ENCODE measurements at regions not wholly inside any gene's neighbourhood (a gene's known extent, or its start where the extent isn't known, plus 50 kb on each side); places are given as distances from the start of the nearest gene placed in this dataset.

GRCh38 chr15:100727291-100727851 is 125.0 kb downstream of the ASB7 start:
- no peaks in the 10 kb centered on the region for H3K9me3 Mint-ChIP-seq
- TF ChIP-seq, protein P1, sequence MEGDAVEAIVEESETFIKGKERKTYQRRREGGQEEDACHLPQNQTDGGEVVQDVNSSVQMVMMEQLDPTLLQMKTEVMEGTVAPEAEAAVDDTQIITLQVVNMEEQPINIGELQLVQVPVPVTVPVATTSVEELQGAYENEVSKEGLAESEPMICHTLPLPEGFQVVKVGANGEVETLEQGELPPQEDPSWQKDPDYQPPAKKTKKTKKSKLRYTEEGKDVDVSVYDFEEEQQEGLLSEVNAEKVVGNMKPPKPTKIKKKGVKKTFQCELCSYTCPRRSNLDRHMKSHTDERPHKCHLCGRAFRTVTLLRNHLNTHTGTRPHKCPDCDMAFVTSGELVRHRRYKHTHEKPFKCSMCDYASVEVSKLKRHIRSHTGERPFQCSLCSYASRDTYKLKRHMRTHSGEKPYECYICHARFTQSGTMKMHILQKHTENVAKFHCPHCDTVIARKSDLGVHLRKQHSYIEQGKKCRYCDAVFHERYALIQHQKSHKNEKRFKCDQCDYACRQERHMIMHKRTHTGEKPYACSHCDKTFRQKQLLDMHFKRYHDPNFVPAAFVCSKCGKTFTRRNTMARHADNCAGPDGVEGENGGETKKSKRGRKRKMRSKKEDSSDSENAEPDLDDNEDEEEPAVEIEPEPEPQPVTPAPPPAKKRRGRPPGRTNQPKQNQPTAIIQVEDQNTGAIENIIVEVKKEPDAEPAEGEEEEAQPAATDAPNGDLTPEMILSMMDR (conservative IDR thresholded peaks at IDR 0.05): no peak
- peaks cover 13% of the 10 kb centered on the region for H3K4me1 Mint-ChIP-seq (ENCODE audit: unreplicated experiment)
- H3K27ac Mint-ChIP-seq: no peak overlapping the region
- H3K27me3 Mint-ChIP-seq: peaks cover 8% of the 10 kb centered on the region
- DNase-seq (ENCODE audit: extremely low spot score, unreplicated experiment): peak; percentile 47
- H3K36me3 Mint-ChIP-seq: no peaks in the 10 kb centered on the region
- H3K4me3 Mint-ChIP-seq: no peak overlapping the region

GRCh38 chr15:100728371-100729201 is 126.2 kb downstream of the ASB7 start:
- no peaks in the 10 kb centered on the region for H3K9me3 Mint-ChIP-seq
- H3K27me3 Mint-ChIP-seq: peaks cover 8% of the 10 kb centered on the region
- H3K36me3 Mint-ChIP-seq: no peaks in the 10 kb centered on the region

GRCh38 chr15:100729461-100729860 is 127.1 kb downstream of the ASB7 start:
- no peak overlapping the region for H3K4me3 Mint-ChIP-seq

More at GRCh38 chr15:100728371-100729201, 126.2 kb downstream of the ASB7 start:
- peak; percentile 54 for DNase-seq (ENCODE audit: extremely low spot score, unreplicated experiment)
- Mint-ChIP-seq H3K4me3 (no peak overlapping the region), H3K27ac (no peak overlapping the region), H3K4me1 (ENCODE audit: unreplicated experiment) (peaks cover 6% of the 10 kb centered on the region)
- TF ChIP-seq, protein P1 (conservative IDR thresholded peaks at IDR 0.05): no peak

DNA sequence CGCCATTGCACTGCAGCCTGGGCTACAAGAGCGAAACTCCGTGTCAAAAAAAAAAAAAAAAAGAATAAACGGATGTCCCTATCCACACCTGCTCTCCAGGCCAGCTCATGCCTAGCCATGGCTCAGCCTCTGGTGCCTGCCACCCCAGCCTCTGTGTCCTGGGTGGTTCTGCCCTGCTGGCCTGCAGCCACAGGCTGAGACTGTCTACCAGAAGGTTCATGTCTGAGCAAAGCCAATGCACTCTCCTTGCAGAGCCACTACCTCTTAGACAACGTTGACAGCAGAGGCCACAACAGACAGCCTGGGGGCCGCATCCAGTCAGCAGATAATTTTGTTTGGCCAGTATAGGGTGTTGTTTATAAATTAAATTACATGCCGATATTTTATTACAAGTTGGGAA is 127.7 kb downstream of the ASB7 start:
- DNase-seq (ENCODE audit: extremely low spot score, unreplicated experiment): no peak
- no peak overlapping the region for H3K4me3 Mint-ChIP-seq
- H3K27ac Mint-ChIP-seq: no peak overlapping the region
- no peaks in the 10 kb centered on the region for H3K36me3 Mint-ChIP-seq
- TF ChIP-seq, protein P1 (conservative IDR thresholded peaks at IDR 0.05): no peak
- no peaks in the 10 kb centered on the region for H3K9me3 Mint-ChIP-seq
- H3K4me1 Mint-ChIP-seq (ENCODE audit: unreplicated experiment): peaks cover 6% of the 10 kb centered on the region
- H3K27me3 Mint-ChIP-seq: peaks cover 13% of the 10 kb centered on the region

More at GRCh38 chr15:100729461-100729860, 127.1 kb downstream of the ASB7 start:
- Mint-ChIP-seq H3K9me3 (no peaks in the 10 kb centered on the region), H3K27me3 (peaks cover 13% of the 10 kb centered on the region), H3K27ac (no peak overlapping the region), H3K36me3 (no peaks in the 10 kb centered on the region), H3K4me1 (ENCODE audit: unreplicated experiment) (peaks cover 6% of the 10 kb centered on the region)
- TF ChIP-seq, protein P1 (conservative IDR thresholded peaks at IDR 0.05): no peak
- no peak for DNase-seq (ENCODE audit: extremely low spot score, unreplicated experiment)

- no peak overlapping the region for H3K27ac Mint-ChIP-seq
- H3K4me3 Mint-ChIP-seq: no peak overlapping the region
- H3K27me3 Mint-ChIP-seq: peaks cover 13% of the 10 kb centered on the region
- H3K36me3 Mint-ChIP-seq: no peaks in the 10 kb centered on the region
- H3K4me1 Mint-ChIP-seq (ENCODE audit: unreplicated experiment): peaks cover 6% of the 10 kb centered on the region
- H3K9me3 Mint-ChIP-seq: no peaks in the 10 kb centered on the region
- TF ChIP-seq, protein P1 (conservative IDR thresholded peaks at IDR 0.05): no peak
- DNase-seq (ENCODE audit: extremely low spot score, unreplicated experiment): no peak
These were observed 128.4 kb downstream of the ASB7 start for GRCh38 chr15:100730655-100731266.
